ENCODE measurements at regions not wholly inside any gene's neighbourhood (a gene's known extent, or its start where the extent isn't known, plus 50 kb on each side); places are given as distances from the start of the nearest gene placed in this dataset.
"Not testable (repeated sequence)": the region's sequence is repeated elsewhere in the genome, so short reads cannot be mapped to it uniquely, and the experiment has no call there.

- no peak for DNase-seq (ENCODE audit: low read depth)
Observed at GRCh38 chr4:66157594-66157993, 487.3 kb upstream of the EPHA5 start.

GRCh38 chr4:66130042-66130441 lies 459.8 kb upstream of the EPHA5 start:
- no peak for DNase-seq (ENCODE audit: low read depth)

- no peak for DNase-seq (ENCODE audit: low read depth)
Observed at GRCh38 chr4:66123831-66124413, 453.6 kb upstream of the EPHA5 start.

GRCh38 chr4:66123190-66123589 lies 452.9 kb upstream of the EPHA5 start:
- DNase-seq (ENCODE audit: low read depth), result no peak

- not testable (repeated sequence) for DNase-seq (ENCODE audit: low read depth)
Observed at GRCh38 chr4:66115231-66115630, 444.9 kb upstream of the EPHA5 start.

GRCh38 chr4:66108898-66109297 lies 438.6 kb upstream of the EPHA5 start:
- DNase-seq (ENCODE audit: low read depth), result no peak

GRCh38 chr4:66097218-66097617 lies 426.9 kb upstream of the EPHA5 start:
- no peak for DNase-seq (ENCODE audit: low read depth)

GRCh38 chr4:66095065-66095464 lies 424.8 kb upstream of the EPHA5 start:
- DNase-seq (ENCODE audit: low read depth), result no peak

- no peak for DNase-seq (ENCODE audit: low read depth)
Observed at GRCh38 chr4:66094070-66094469, 423.8 kb upstream of the EPHA5 start.

- no peak for DNase-seq (ENCODE audit: low read depth)
Observed at GRCh38 chr4:66091786-66092185, 421.5 kb upstream of the EPHA5 start.

- DNase-seq (ENCODE audit: low read depth), result no peak
Observed at GRCh38 chr4:66073961-66074360, 403.7 kb upstream of the EPHA5 start.

- DNase-seq (ENCODE audit: low read depth), result no peak
Observed at GRCh38 chr4:66071911-66072310, 401.6 kb upstream of the EPHA5 start.

- DNase-seq (ENCODE audit: low read depth), result no peak
Observed at GRCh38 chr4:66062921-66063320, 392.6 kb upstream of the EPHA5 start.

- no peak for DNase-seq (ENCODE audit: low read depth)
Observed at GRCh38 chr4:66062044-66062443, 391.8 kb upstream of the EPHA5 start.

- DNase-seq (ENCODE audit: low read depth), result no peak
Observed at GRCh38 chr4:66059556-66059955, 389.3 kb upstream of the EPHA5 start.

GRCh38 chr4:66059136-66059535 lies 388.8 kb upstream of the EPHA5 start:
- DNase-seq (ENCODE audit: low read depth), result no peak

- no peak for DNase-seq (ENCODE audit: low read depth)
Observed at GRCh38 chr4:66055999-66056398, 385.7 kb upstream of the EPHA5 start.

GRCh38 chr4:66052426-66052825 lies 382.1 kb upstream of the EPHA5 start:
- DNase-seq (ENCODE audit: low read depth), result no peak

GRCh38 chr4:66048861-66049260 lies 378.6 kb upstream of the EPHA5 start:
- DNase-seq (ENCODE audit: low read depth), result no peak

GRCh38 chr4:66045913-66046312 lies 375.6 kb upstream of the EPHA5 start:
- DNase-seq (ENCODE audit: low read depth), result no peak

GRCh38 chr4:66035701-66036100 lies 365.4 kb upstream of the EPHA5 start:
- no peak for DNase-seq (ENCODE audit: low read depth)

GRCh38 chr4:66034671-66035070 lies 364.4 kb upstream of the EPHA5 start:
- no peak for DNase-seq (ENCODE audit: low read depth)

- DNase-seq (ENCODE audit: low read depth), result no peak
Observed at GRCh38 chr4:66034262-66034661, 364.0 kb upstream of the EPHA5 start.

GRCh38 chr4:66032571-66032970 lies 362.3 kb upstream of the EPHA5 start:
- no peak for DNase-seq (ENCODE audit: low read depth)

- DNase-seq (ENCODE audit: low read depth), result no peak
Observed at GRCh38 chr4:66028668-66029067, 358.4 kb upstream of the EPHA5 start.
